Keratinocyte (primary cell): ENCODE measurements at regions not wholly inside any gene's neighbourhood (a gene's known extent, or its start where the extent isn't known, plus 50 kb on each side); places are given as distances from the start of the nearest gene placed in this dataset.

Experiments
- DNase-seq: peaks from one replicate; pipeline ENCODE4 v3.0.0-alpha.2; 2011; ENCODE audit warnings: low read depth, missing footprints, low spot score
- FAIRE-seq: peaks from 2 replicates; lab custom pipeline; 2011; peaks lifted over from hg19 to GRCh38; lab: Jason Lieb, UNC
- H2AFZ ChIP-seq: 2 replicates; pipeline ENCODE4 v1.6.0; 2012; ENCODE audit warnings: low read length, control low read depth, inconsistent platforms; ENCODE audit not compliant: control insufficient read depth
- H3K27ac ChIP-seq: 2 replicates; pipeline ENCODE4 v1.5.1; 2011; ENCODE audit warnings: low read length; ENCODE audit not compliant: control insufficient read depth, insufficient read depth
- H3K27me3 ChIP-seq: 3 replicates; pipeline ENCODE4 v1.6.0; 2011; ENCODE audit warnings: low read length; ENCODE audit not compliant: control insufficient read depth, insufficient read depth; ENCODE audit errors: extremely low read depth
- H3K36me3 ChIP-seq, 2 experiments: 2 replicates in 1 of 2; 3 replicates in 1 of 2; pipeline ENCODE4 v1.5.1; 2011; ENCODE audit warnings: low read length in 2 of 2, mild to moderate bottlenecking in 1 of 2; ENCODE audit not compliant: control insufficient read depth in 2 of 2, insufficient read depth in 2 of 2; ENCODE audit errors: extremely low read depth in 1 of 2
- H3K4me1 ChIP-seq: 3 replicates; pipeline ENCODE4 v1.5.1; 2011; ENCODE audit warnings: low read length; ENCODE audit not compliant: control insufficient read depth, insufficient read depth; ENCODE audit errors: extremely low read depth
- H3K4me2 ChIP-seq: 3 replicates; pipeline ENCODE4 v1.6.0; 2011; ENCODE audit warnings: low read depth, low read length; ENCODE audit not compliant: control insufficient read depth, insufficient read depth; ENCODE audit errors: extremely low read depth
- H3K4me3 ChIP-seq, 3 experiments: fragments of 200-600 bp in 1 of 3; sonication (generic) in 1 of 3; 2 replicates in 2 of 3; 3 replicates in 1 of 3; pipeline ENCODE4 v1.5.1; 2011 to 2016; ENCODE audit warnings: low read length in 3 of 3, mild to moderate bottlenecking in 3 of 3, control low read depth in 2 of 3, inconsistent platforms in 1 of 3, low read depth in 1 of 3, mixed read lengths in 1 of 3, mixed run types in 1 of 3, moderate library complexity in 1 of 3; ENCODE audit not compliant: control insufficient read depth in 2 of 3, insufficient read depth in 2 of 3; ENCODE audit errors: extremely low read depth in 1 of 3
- H3K79me2 ChIP-seq: 2 replicates; pipeline ENCODE4 v1.6.0; 2012; ENCODE audit warnings: low read length; ENCODE audit not compliant: control insufficient read depth, insufficient read depth
- H3K9ac ChIP-seq: 3 replicates; pipeline ENCODE4 v1.6.0; 2011; ENCODE audit warnings: low read length; ENCODE audit not compliant: control insufficient read depth, insufficient read depth; ENCODE audit errors: extremely low read depth
- H3K9me1 ChIP-seq: 3 replicates; pipeline ENCODE4 v1.6.0; 2011; ENCODE audit warnings: low read length; ENCODE audit not compliant: control insufficient read depth, insufficient read depth; ENCODE audit errors: extremely low read depth
- H3K9me3 ChIP-seq: 2 replicates; pipeline ENCODE4 v1.5.1; 2012; ENCODE audit warnings: low read depth, low read length; ENCODE audit not compliant: control insufficient read depth
- H4K20me1 ChIP-seq: 3 replicates; pipeline ENCODE4 v1.6.0; 2011; ENCODE audit warnings: low read length; ENCODE audit not compliant: control insufficient read depth, insufficient read depth; ENCODE audit errors: extremely low read depth
- CTCF ChIP-seq, 3 experiments: IDR thresholded peaks in 1 of 3; conservative IDR thresholded peaks in 1 of 3; optimal IDR thresholded peaks in 1 of 3; 2 replicates in 2 of 3; 3 replicates in 1 of 3; pipeline versions ENCODE3 to v1.5.1; 2011; ENCODE audit warnings: low read length in 3 of 3, mild to moderate bottlenecking in 3 of 3, moderate library complexity in 2 of 3, control low read depth in 1 of 3, inconsistent platforms in 1 of 3; ENCODE audit not compliant: insufficient read depth in 2 of 3; ENCODE audit errors: extremely low read depth in 1 of 3
- EZH2 ChIP-seq: IDR thresholded peaks from one replicate; pipeline ENCODE4 v1.6.1; 2012; ENCODE audit warnings: inconsistent platforms, mild to moderate bottlenecking, low read length, moderate library complexity
- dilution Hi-C: fragments of 300-500 bp; cut with MboI; formaldehyde crosslinking; loops from one replicate; pipeline ENCODE4 v1.7.0; 2020; ENCODE audit warnings: low sequenced_read_pairs; ENCODE audit not compliant: extremely low pct_ligation_motif_present

GRCh38 chr22:49555526-49555925 lies 272.1 kb downstream of the BRD1 start:
- H3K27ac ChIP-seq = no peak overlapping the region
- H3K4me3 ChIP-seq = no peak overlapping the region
- TF ChIP-seq EZH2 (no peak), CTCF (optimal IDR thresholded peaks at IDR 0.05 in 1 of 3, IDR thresholded peaks at IDR 0.05 in 1 of 3, conservative IDR thresholded peaks at IDR 0.05 in 1 of 3; ENCODE audit: extremely low read depth in 1 of 3, insufficient read depth in 2 of 3, low read length in 3 of 3) (no peak)
- no peaks in the 10 kb centered on the region for H3K4me1 ChIP-seq
- DNase-seq (no peak), FAIRE-seq (no peak)
- no peaks in the 10 kb centered on the region for H3K79me2 ChIP-seq
- H3K9me3 ChIP-seq = peaks cover 16% of the 10 kb centered on the region
- no peaks in the 10 kb centered on the region for H3K9me1 ChIP-seq
- no peak overlapping the region for H3K9ac ChIP-seq
- H3K4me2 ChIP-seq = no peak overlapping the region
- dilution Hi-C loops = no loop called here
- no peaks in the 10 kb centered on the region for H3K27me3 ChIP-seq
- no peaks in the 10 kb centered on the region for H4K20me1 ChIP-seq
- H3K36me3 ChIP-seq = no peaks in the 10 kb centered on the region
- no peak overlapping the region for H2AFZ ChIP-seq

GRCh38 chr22:49554741-49555140 lies 272.9 kb downstream of the BRD1 start:
- FAIRE-seq (no peak), DNase-seq (no peak)
- dilution Hi-C loops = no loop called here
- H3K27me3 ChIP-seq = no peaks in the 10 kb centered on the region
- no peak overlapping the region for H2AFZ ChIP-seq
- H3K9me1 ChIP-seq = no peaks in the 10 kb centered on the region
- no peak overlapping the region for H3K9ac ChIP-seq
- H3K4me3 ChIP-seq = no peak overlapping the region
- H3K4me1 ChIP-seq = no peaks in the 10 kb centered on the region
- peaks cover 21% of the 10 kb centered on the region for H3K9me3 ChIP-seq
- H3K4me2 ChIP-seq = no peak overlapping the region
- H3K27ac ChIP-seq = no peak overlapping the region
- TF ChIP-seq CTCF (optimal IDR thresholded peaks at IDR 0.05 in 1 of 3, IDR thresholded peaks at IDR 0.05 in 1 of 3, conservative IDR thresholded peaks at IDR 0.05 in 1 of 3; ENCODE audit: extremely low read depth in 1 of 3, insufficient read depth in 2 of 3, low read length in 3 of 3) (no peak), EZH2 (no peak)
- no peaks in the 10 kb centered on the region for H3K79me2 ChIP-seq
- H4K20me1 ChIP-seq = no peaks in the 10 kb centered on the region
- H3K36me3 ChIP-seq = no peaks in the 10 kb centered on the region
